ENCODE measurements at regions not wholly inside any gene's neighbourhood (a gene's known extent, or its start where the extent isn't known, plus 50 kb on each side); places are given as distances from the start of the nearest gene placed in this dataset.
A peak's percentile ranks its signal among the peaks of the same experiment; 100 is the strongest.

DNA sequence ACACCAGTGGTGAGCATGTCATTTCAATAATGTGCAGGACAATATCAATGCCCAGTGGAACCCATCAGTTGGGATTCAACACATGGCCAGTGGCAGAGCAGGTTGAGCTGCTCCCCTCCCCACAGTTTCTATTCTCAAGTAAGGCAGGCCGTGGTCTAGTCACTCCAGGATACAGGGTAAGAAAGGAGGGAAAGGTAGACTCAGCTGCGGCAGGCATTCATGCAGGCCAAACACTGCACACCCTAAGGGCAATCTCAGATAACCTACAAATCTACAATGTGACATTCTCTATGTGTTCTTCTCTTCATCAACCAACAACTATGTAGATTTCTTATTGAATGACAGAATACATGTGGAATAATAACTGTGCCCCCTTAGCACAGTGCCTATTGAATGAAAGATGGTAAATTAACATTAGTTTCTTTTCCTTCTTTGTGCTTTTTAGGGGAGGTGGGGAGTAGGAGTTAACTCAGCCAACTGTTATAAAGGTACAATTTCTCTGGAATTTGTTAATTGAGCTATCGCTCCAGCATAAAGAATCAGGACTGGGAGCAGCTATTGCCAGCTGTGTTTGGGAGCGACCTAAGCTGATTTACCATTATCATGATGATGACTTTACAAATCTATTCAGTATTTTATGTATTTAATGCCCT lies 89.7 kb downstream of the FAM50B start (continued):
- TF ChIP-seq, protein P1, sequence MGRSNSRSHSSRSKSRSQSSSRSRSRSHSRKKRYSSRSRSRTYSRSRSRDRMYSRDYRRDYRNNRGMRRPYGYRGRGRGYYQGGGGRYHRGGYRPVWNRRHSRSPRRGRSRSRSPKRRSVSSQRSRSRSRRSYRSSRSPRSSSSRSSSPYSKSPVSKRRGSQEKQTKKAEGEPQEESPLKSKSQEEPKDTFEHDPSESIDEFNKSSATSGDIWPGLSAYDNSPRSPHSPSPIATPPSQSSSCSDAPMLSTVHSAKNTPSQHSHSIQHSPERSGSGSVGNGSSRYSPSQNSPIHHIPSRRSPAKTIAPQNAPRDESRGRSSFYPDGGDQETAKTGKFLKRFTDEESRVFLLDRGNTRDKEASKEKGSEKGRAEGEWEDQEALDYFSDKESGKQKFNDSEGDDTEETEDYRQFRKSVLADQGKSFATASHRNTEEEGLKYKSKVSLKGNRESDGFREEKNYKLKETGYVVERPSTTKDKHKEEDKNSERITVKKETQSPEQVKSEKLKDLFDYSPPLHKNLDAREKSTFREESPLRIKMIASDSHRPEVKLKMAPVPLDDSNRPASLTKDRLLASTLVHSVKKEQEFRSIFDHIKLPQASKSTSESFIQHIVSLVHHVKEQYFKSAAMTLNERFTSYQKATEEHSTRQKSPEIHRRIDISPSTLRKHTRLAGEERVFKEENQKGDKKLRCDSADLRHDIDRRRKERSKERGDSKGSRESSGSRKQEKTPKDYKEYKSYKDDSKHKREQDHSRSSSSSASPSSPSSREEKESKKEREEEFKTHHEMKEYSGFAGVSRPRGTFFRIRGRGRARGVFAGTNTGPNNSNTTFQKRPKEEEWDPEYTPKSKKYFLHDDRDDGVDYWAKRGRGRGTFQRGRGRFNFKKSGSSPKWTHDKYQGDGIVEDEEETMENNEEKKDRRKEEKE (IDR thresholded peaks at IDR 0.05; ENCODE audit: borderline replicate concordance in 1 of 2, control insufficient read depth in 1 of 2, low read depth in 2 of 2, low read length in 1 of 2), result peak in 1 of 2 experiments; percentile 92; a peak in 1 of 4 replicates
- TF ChIP-seq SUPT5H (IDR thresholded peaks at IDR 0.05) (peak; percentile 55; the same call in 1 of the 2 replicates), RBFOX2 (IDR thresholded peaks at IDR 0.05; ENCODE audit: low read depth, low read length) (peak; percentile 19; the same call in 1 of the 2 replicates), POLR2A (conservative IDR thresholded peaks at IDR 0.05) (peak; percentile 87), TBP (optimal IDR thresholded peaks at IDR 0.05; ENCODE audit: low read depth, low read length) (peak; percentile 91), NONO (IDR thresholded peaks at IDR 0.05; ENCODE audit: low read depth in 2 of 2, low read length in 1 of 2) (0 out of 4 replicates have a peak, but pooled peaks of 1 of the 2 experiments have one; percentile 30)
- TF ChIP-seq, protein P2, sequence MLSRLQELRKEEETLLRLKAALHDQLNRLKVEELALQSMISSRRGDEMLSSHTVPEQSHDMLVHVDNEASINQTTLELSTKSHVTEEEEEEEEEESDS (CRISPR knock-in tag; IDR thresholded peaks at IDR 0.05), result peak; percentile 40; the same call in 1 of the 2 replicates
